Mammary epithelial cell (primary cell): ENCODE measurements at regions not wholly inside any gene's neighbourhood (a gene's known extent, or its start where the extent isn't known, plus 50 kb on each side); places are given as distances from the start of the nearest gene placed in this dataset.

Experiments used
- EZH2 ChIP-seq: IDR thresholded peaks from 2 replicates; pipeline ENCODE4 v1.6.1; 2012; ENCODE audit warnings: low read length, inconsistent platforms, borderline replicate concordance
- TF ChIP-seq, protein P1 (sequence below), 2 donors: IDR thresholded peaks in 1 of 2; conservative IDR thresholded peaks in 1 of 2; 2 replicates each; pipeline ENCODE4 v1.5.1; 2011 to 2012; ENCODE audit warnings: inconsistent platforms in 2 of 2, low read length in 2 of 2, mild to moderate bottlenecking in 2 of 2, control low read depth in 1 of 2, low read depth in 1 of 2; ENCODE audit not compliant: insufficient read depth in 1 of 2; ENCODE audit errors: extremely low read depth in 1 of 2

- TF ChIP-seq, protein P1, sequence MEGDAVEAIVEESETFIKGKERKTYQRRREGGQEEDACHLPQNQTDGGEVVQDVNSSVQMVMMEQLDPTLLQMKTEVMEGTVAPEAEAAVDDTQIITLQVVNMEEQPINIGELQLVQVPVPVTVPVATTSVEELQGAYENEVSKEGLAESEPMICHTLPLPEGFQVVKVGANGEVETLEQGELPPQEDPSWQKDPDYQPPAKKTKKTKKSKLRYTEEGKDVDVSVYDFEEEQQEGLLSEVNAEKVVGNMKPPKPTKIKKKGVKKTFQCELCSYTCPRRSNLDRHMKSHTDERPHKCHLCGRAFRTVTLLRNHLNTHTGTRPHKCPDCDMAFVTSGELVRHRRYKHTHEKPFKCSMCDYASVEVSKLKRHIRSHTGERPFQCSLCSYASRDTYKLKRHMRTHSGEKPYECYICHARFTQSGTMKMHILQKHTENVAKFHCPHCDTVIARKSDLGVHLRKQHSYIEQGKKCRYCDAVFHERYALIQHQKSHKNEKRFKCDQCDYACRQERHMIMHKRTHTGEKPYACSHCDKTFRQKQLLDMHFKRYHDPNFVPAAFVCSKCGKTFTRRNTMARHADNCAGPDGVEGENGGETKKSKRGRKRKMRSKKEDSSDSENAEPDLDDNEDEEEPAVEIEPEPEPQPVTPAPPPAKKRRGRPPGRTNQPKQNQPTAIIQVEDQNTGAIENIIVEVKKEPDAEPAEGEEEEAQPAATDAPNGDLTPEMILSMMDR (conservative IDR thresholded peaks at IDR 0.05 in 1 of 2, IDR thresholded peaks at IDR 0.05 in 1 of 2; ENCODE audit: extremely low read depth in 1 of 2, insufficient read depth in 1 of 2, low read depth in 1 of 2, low read length in 2 of 2), result no peak
- TF ChIP-seq EZH2, result no peak
Measured at GRCh38 chr4:163748449-163748848, 254.0 kb downstream of the TMA16 start.
